Neural progenitor cell (in vitro differentiated cells): ENCODE measurements at regions not wholly inside any gene's neighbourhood (a gene's known extent, or its start where the extent isn't known, plus 50 kb on each side); places are given as distances from the start of the nearest gene placed in this dataset.
A peak's percentile ranks its signal among the peaks of the same experiment; 100 is the strongest.

ENCODE experiments used
- DNase-seq: peaks from one replicate; pipeline ENCODE4 v3.0.0-alpha.2; 2016; ENCODE audit warnings: low spot score
- H2AFZ ChIP-seq: fragments of 200-600 bp; sonication (generic); replicated peaks from 2 replicates; pipeline ENCODE4 v1.6.1; 2016; ENCODE audit warnings: antibody characterized with exemption
- H3F3A ChIP-seq: fragments of 200-600 bp; sonication (generic); 2 replicates; pipeline ENCODE4 v1.6.1; 2016; ENCODE audit warnings: antibody characterized with exemption, low read depth
- H3K27ac ChIP-seq: fragments of 200-600 bp; sonication (generic); 2 replicates; pipeline ENCODE4 v1.5.1; 2016; ENCODE audit warnings: mild to moderate bottlenecking
- H3K27me3 ChIP-seq: fragments of 200-600 bp; sonication (generic); 2 replicates; pipeline ENCODE4 v1.6.1; 2016; ENCODE audit warnings: mild to moderate bottlenecking, moderate library complexity
- H3K36me3 ChIP-seq: fragments of 200-600 bp; sonication (generic); 2 replicates; pipeline ENCODE4 v1.5.1; 2016
- H3K4me1 ChIP-seq: fragments of 200-600 bp; sonication (generic); 2 replicates; pipeline ENCODE4 v1.6.1; 2016; ENCODE audit warnings: mixed run types
- H3K4me2 ChIP-seq: fragments of 200-600 bp; sonication (generic); 2 replicates; pipeline ENCODE4 v1.6.1; 2016
- H3K4me3 ChIP-seq: fragments of 200-600 bp; sonication (generic); 2 replicates; pipeline ENCODE4 v1.5.1; 2016
- H3K79me2 ChIP-seq: fragments of 200-600 bp; sonication (generic); 2 replicates; pipeline ENCODE4 v1.6.1; 2016; ENCODE audit warnings: low read depth
- H3K9ac ChIP-seq: fragments of 200-600 bp; sonication (generic); 2 replicates; pipeline ENCODE4 v1.6.1; 2016
- H3K9me3 ChIP-seq: fragments of 200-600 bp; sonication (generic); 2 replicates; pipeline ENCODE4 v1.5.1; 2016; ENCODE audit warnings: low read depth
- H4K20me1 ChIP-seq: fragments of 200-600 bp; sonication (generic); 2 replicates; pipeline ENCODE4 v1.6.1; 2016; ENCODE audit warnings: low read depth
- H3K27ac Mint-ChIP-seq: 3 replicates; pipeline ENCODE4 v1.8.0; 2021; ENCODE audit warnings: mixed read lengths
- H3K27me3 Mint-ChIP-seq: 2 replicates; pipeline ENCODE4 v1.8.0; 2022; ENCODE audit warnings: low read depth, mild to moderate bottlenecking, inconsistent platforms, moderate library complexity, mixed read lengths; ENCODE audit not compliant: insufficient read depth
- H3K36me3 Mint-ChIP-seq: 3 replicates; pipeline ENCODE4 v1.8.0; 2021; ENCODE audit warnings: mixed read lengths
- H3K4me1 Mint-ChIP-seq: 3 replicates; pipeline ENCODE4 v1.8.0; 2021; ENCODE audit warnings: mixed read lengths
- H3K4me3 Mint-ChIP-seq: 3 replicates; pipeline ENCODE4 v1.8.0; 2021; ENCODE audit warnings: mild to moderate bottlenecking, moderate library complexity, mixed read lengths
- H3K9me3 Mint-ChIP-seq: 3 replicates; pipeline ENCODE4 v1.8.0; 2020; ENCODE audit warnings: mixed read lengths
- CTCF ChIP-seq: fragments of 200-600 bp; sonication (generic); IDR thresholded peaks from 2 replicates; pipeline ENCODE4 v1.5.1; 2017; ENCODE audit warnings: antibody characterized with exemption, mild to moderate bottlenecking
- EZH2 ChIP-seq: fragments of 200-600 bp; sonication (generic); IDR thresholded peaks from 2 replicates; pipeline ENCODE4 v1.6.1; 2017; ENCODE audit warnings: antibody characterized with exemption, mild to moderate bottlenecking, moderate library complexity
- EZH2phosphoT487 ChIP-seq: fragments of 200-600 bp; sonication (generic); IDR thresholded peaks from 2 replicates; pipeline ENCODE4 v1.6.1; 2017; ENCODE audit warnings: antibody characterized with exemption

GRCh38 chr16:87126403-87127025 is 190.7 kb downstream of the C16orf95 start:
- TF ChIP-seq CTCF = no peak
- no peak for TF ChIP-seq EZH2phosphoT487
- no peak for TF ChIP-seq EZH2
- no peak overlapping the region for H3K4me3 ChIP-seq
- H3K27me3 ChIP-seq = no peaks in the 10 kb centered on the region
- no peak overlapping the region for H3K27ac ChIP-seq
- H2AFZ ChIP-seq = no peak overlapping the region
- Mint-ChIP-seq H3K36me3 (peaks cover 2% of the 10 kb centered on the region), H3K27ac (peak overlapping the region; percentile 43), H3K4me1 (peaks cover 18% of the 10 kb centered on the region), H3K27me3 (peaks cover 10% of the 10 kb centered on the region), H3K4me3 (no peak overlapping the region), H3K9me3 (peaks cover 7% of the 10 kb centered on the region)
- DNase-seq = no peak
- peaks cover 9% of the 10 kb centered on the region for H3F3A ChIP-seq
- no peak overlapping the region for H3K4me2 ChIP-seq
- H4K20me1 ChIP-seq = no peaks in the 10 kb centered on the region
- peaks cover 8% of the 10 kb centered on the region for H3K4me1 ChIP-seq
- H3K79me2 ChIP-seq = no peaks in the 10 kb centered on the region
- no peaks in the 10 kb centered on the region for H3K36me3 ChIP-seq
- H3K9ac ChIP-seq = no peak overlapping the region
- no peaks in the 10 kb centered on the region for H3K9me3 ChIP-seq

- Histone ChIP-seq H3K27ac (no peak overlapping the region), H4K20me1 (no peaks in the 10 kb centered on the region), H2AFZ (no peak overlapping the region), H3K9ac (no peak overlapping the region), H3K27me3 (no peaks in the 10 kb centered on the region), H3K79me2 (no peaks in the 10 kb centered on the region), H3K4me2 (no peak overlapping the region), H3K36me3 (no peaks in the 10 kb centered on the region), H3F3A (peaks cover 9% of the 10 kb centered on the region), H3K4me1 (peaks cover 15% of the 10 kb centered on the region), H3K4me3 (no peak overlapping the region), H3K9me3 (no peaks in the 10 kb centered on the region)
- no peak overlapping the region for H3K27ac Mint-ChIP-seq
- no peak for TF ChIP-seq EZH2phosphoT487
- no peak for TF ChIP-seq CTCF
- TF ChIP-seq EZH2 = no peak
- H3K4me1 Mint-ChIP-seq = peaks cover 24% of the 10 kb centered on the region
- peaks cover 2% of the 10 kb centered on the region for H3K36me3 Mint-ChIP-seq
- no peak overlapping the region for H3K4me3 Mint-ChIP-seq
- peaks cover 7% of the 10 kb centered on the region for H3K9me3 Mint-ChIP-seq
- H3K27me3 Mint-ChIP-seq = peaks cover 10% of the 10 kb centered on the region
- no peak for DNase-seq
These were observed 190.0 kb downstream of the C16orf95 start for GRCh38 chr16:87127061-87127765.

- Mint-ChIP-seq H3K4me1 (peaks cover 29% of the 10 kb centered on the region), H3K9me3 (peaks cover 7% of the 10 kb centered on the region), H3K27me3 (peaks cover 10% of the 10 kb centered on the region), H3K36me3 (peaks cover 2% of the 10 kb centered on the region), H3K4me3 (no peak overlapping the region), H3K27ac (no peak overlapping the region)
- Histone ChIP-seq H3K9me3 (no peaks in the 10 kb centered on the region), H3F3A (peaks cover 11% of the 10 kb centered on the region), H3K4me1 (peaks cover 21% of the 10 kb centered on the region), H4K20me1 (no peaks in the 10 kb centered on the region), H2AFZ (no peak overlapping the region), H3K4me3 (no peak overlapping the region), H3K27ac (no peak overlapping the region), H3K79me2 (no peaks in the 10 kb centered on the region), H3K27me3 (no peaks in the 10 kb centered on the region), H3K36me3 (no peaks in the 10 kb centered on the region), H3K9ac (no peak overlapping the region), H3K4me2 (no peak overlapping the region)
- TF ChIP-seq CTCF = no peak
- no peak for DNase-seq
These were observed 189.4 kb downstream of the C16orf95 start for GRCh38 chr16:87127766-87128147.
